ENCODE measurements at regions not wholly inside any gene's neighbourhood (a gene's known extent, or its start where the extent isn't known, plus 50 kb on each side); places are given as distances from the start of the nearest gene placed in this dataset.

DNA sequence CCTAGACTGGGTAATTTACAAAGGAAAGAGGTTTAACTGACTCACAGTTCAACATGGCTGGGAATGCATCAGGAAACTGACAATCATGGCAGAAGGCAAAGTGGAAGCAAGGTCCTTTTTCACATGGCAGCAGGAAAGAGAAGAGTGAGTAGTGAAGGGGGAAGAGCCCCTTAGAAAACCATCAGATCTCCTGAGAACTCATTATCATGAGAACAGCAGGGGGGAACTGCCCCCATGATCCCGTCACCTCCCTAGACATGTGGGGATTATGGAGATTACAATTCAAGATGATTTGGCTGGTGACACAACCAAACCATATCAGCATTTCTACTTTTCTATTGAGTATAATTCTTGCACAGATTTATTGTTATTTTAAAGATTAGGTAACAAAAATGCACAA lies 822.1 kb upstream of the FLRT2 start:
- TF ChIP-seq EP300 (IDR thresholded peaks at IDR 0.05; ENCODE audit: low read depth) (no peak), POLR2A (IDR thresholded peaks at IDR 0.05) (no peak), POLR2AphosphoS5 (IDR thresholded peaks at IDR 0.05) (no peak)
- TF ChIP-seq, protein P1, sequence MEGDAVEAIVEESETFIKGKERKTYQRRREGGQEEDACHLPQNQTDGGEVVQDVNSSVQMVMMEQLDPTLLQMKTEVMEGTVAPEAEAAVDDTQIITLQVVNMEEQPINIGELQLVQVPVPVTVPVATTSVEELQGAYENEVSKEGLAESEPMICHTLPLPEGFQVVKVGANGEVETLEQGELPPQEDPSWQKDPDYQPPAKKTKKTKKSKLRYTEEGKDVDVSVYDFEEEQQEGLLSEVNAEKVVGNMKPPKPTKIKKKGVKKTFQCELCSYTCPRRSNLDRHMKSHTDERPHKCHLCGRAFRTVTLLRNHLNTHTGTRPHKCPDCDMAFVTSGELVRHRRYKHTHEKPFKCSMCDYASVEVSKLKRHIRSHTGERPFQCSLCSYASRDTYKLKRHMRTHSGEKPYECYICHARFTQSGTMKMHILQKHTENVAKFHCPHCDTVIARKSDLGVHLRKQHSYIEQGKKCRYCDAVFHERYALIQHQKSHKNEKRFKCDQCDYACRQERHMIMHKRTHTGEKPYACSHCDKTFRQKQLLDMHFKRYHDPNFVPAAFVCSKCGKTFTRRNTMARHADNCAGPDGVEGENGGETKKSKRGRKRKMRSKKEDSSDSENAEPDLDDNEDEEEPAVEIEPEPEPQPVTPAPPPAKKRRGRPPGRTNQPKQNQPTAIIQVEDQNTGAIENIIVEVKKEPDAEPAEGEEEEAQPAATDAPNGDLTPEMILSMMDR (IDR thresholded peaks at IDR 0.05), result no peak
- in situ Hi-C loops (cut with MboI; ENCODE audit: low pct_ligation_motif_present in 1 of 4, low pct_unique_long_range_greater_than_20kb in 1 of 4, low sequenced_read_pairs in 3 of 4), result no loop called here
- no peak for DNase-seq
- Histone ChIP-seq H3K4me1 (no peaks in the 10 kb centered on the region), H3K9me3 (no peaks in the 10 kb centered on the region), H3K27me3 (no peaks in the 10 kb centered on the region), H3K4me3 (no peak overlapping the region), H3K27ac (no peak overlapping the region), H3K36me3 (no peaks in the 10 kb centered on the region)
- WGBS, 2 donors (ENCODE audit: low coverage in 1 of 2), result 80 to 88% methylated on average over 1 of the region's 1 CpG
- intact Hi-C loops (cut with DNase I; ENCODE audit: low total_unique reads), result no loop called here

DNA sequence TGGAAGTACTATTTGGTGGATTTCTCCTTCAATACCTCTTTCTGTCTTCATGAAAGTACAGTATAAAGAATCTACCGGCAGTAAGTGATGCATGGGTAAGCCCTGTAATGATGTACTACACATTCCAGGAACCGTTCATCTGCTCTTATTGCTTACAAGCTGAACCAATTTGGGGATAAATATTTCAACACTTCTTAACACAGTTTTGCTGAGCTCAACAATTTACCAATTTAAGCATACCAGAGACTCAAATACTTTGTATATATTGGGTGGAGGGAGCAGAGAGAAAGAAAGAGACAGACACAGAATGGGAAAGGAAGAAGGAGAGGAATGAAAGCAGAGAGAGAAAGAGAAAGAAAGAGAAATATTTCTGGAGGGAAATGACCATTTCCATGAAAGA lies 821.1 kb upstream of the FLRT2 start:
- intact Hi-C loops (cut with DNase I; ENCODE audit: low total_unique reads), result no loop called here
- WGBS, 2 donors (ENCODE audit: low coverage in 1 of 2), result 52 to 62% methylated on average over 2 of the region's 2 CpGs
- TF ChIP-seq POLR2AphosphoS5 (IDR thresholded peaks at IDR 0.05) (no peak), EP300 (IDR thresholded peaks at IDR 0.05; ENCODE audit: low read depth) (no peak), POLR2A (IDR thresholded peaks at IDR 0.05) (no peak)
- TF ChIP-seq, protein P1 (IDR thresholded peaks at IDR 0.05), result no peak

DNA sequence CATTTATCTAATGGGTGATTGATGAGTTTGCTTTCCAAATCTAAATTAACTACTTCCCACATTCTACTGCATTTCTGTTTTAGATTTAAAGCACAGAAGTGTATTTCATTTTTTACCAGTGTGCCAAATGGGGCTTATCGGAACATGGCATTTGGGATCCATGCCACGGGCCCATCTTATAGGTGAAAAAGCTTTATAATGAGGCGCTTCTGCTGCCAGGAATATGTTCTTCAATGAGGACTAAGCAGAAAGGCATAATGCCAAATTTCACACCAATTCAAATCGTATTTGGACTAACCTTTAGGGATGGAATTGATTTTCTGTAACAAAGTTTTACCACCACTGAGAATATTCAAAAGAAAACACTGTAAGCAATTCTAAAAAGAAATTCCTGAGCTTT lies 803.5 kb upstream of the FLRT2 start:
- no peaks in the 10 kb centered on the region for H3K9me3 ChIP-seq
- H3K4me1 ChIP-seq, result no peaks in the 10 kb centered on the region
- H3K36me3 ChIP-seq, result no peaks in the 10 kb centered on the region
- intact Hi-C loops (cut with DNase I; ENCODE audit: low total_unique reads) (no loop called here), in situ Hi-C loops (cut with MboI; ENCODE audit: low pct_ligation_motif_present in 1 of 4, low pct_unique_long_range_greater_than_20kb in 1 of 4, low sequenced_read_pairs in 3 of 4) (no loop called here)
- no peaks in the 10 kb centered on the region for H3K27me3 ChIP-seq
- no peak overlapping the region for H3K4me3 ChIP-seq
- H3K27ac ChIP-seq, result no peak overlapping the region
- TF ChIP-seq POLR2AphosphoS5 (IDR thresholded peaks at IDR 0.05) (no peak), POLR2A (IDR thresholded peaks at IDR 0.05) (no peak), EP300 (IDR thresholded peaks at IDR 0.05; ENCODE audit: low read depth) (no peak)
- TF ChIP-seq, protein P1 (IDR thresholded peaks at IDR 0.05), result no peak
- WGBS, 2 donors (ENCODE audit: low coverage in 1 of 2), result 75 to 79% methylated on average over 4 of the region's 4 CpGs
- no peak for DNase-seq

More for the DNA sequence above, 821.1 kb upstream of the FLRT2 start:
- no peak overlapping the region for H3K27ac ChIP-seq
- DNase-seq, result no peak
- H3K4me1 ChIP-seq, result no peaks in the 10 kb centered on the region
- in situ Hi-C loops (cut with MboI; ENCODE audit: low pct_ligation_motif_present in 1 of 4, low pct_unique_long_range_greater_than_20kb in 1 of 4, low sequenced_read_pairs in 3 of 4), result no loop called here
- no peaks in the 10 kb centered on the region for H3K9me3 ChIP-seq
- no peaks in the 10 kb centered on the region for H3K27me3 ChIP-seq
- H3K36me3 ChIP-seq, result no peaks in the 10 kb centered on the region
- no peak overlapping the region for H3K4me3 ChIP-seq

DNA sequence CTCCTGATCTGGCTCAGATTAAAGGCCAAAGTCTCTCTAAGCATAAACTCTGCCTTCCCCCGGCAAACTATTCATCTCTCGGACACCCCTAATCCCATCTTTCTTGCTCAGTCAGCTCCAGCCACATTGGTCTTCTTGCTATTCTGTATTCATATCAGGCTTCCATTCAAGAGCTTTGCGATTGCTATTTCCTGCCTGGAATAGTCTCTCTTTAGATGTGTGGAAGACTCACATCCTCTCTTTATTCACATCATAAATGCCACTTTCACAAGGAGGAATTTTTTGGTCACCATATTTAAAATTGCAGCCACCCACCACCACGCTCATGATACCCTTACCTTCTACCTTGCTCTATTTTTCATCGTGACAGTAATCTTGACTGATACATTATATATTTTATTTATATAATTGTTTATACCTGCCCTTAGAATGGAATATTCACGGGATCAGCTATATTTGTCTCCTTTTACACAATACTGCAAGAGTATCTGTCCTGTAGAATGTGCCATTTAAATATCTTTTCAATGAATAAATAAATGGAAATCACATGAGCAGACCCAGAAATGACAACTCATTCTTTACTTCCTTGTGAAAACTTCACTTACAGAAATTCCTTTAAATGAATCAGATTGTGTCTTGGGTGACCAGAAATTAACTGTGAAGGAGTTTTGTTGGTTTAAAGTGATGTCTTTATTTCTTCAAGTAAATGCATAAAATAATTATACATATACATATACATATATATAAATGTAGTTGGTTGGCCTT lies 780.6 kb upstream of the FLRT2 start:
- no peak for DNase-seq
- in situ Hi-C loops (cut with MboI; ENCODE audit: low pct_ligation_motif_present in 1 of 4, low pct_unique_long_range_greater_than_20kb in 1 of 4, low sequenced_read_pairs in 3 of 4), result no loop called here
- H3K4me3 ChIP-seq, result no peak overlapping the region
- H3K27me3 ChIP-seq, result no peaks in the 10 kb centered on the region
- no peaks in the 10 kb centered on the region for H3K9me3 ChIP-seq
- H3K36me3 ChIP-seq, result no peaks in the 10 kb centered on the region
- H3K4me1 ChIP-seq, result no peaks in the 10 kb centered on the region
- TF ChIP-seq POLR2A (IDR thresholded peaks at IDR 0.05) (no peak), EP300 (IDR thresholded peaks at IDR 0.05; ENCODE audit: low read depth) (no peak), POLR2AphosphoS5 (IDR thresholded peaks at IDR 0.05) (no peak)
- TF ChIP-seq, protein P1 (IDR thresholded peaks at IDR 0.05), result no peak
- 76 to 82% methylated on average over 4 to 6 of the region's 6 CpGs for WGBS, 2 donors (ENCODE audit: low coverage in 1 of 2)
- no peak overlapping the region for H3K27ac ChIP-seq
- intact Hi-C loops (cut with DNase I; ENCODE audit: low total_unique reads), result no loop called here

All from transverse colon (tissue), 4 donors.